ENCODE measurements at regions not wholly inside any gene's neighbourhood (a gene's known extent, or its start where the extent isn't known, plus 50 kb on each side); places are given as distances from the start of the nearest gene placed in this dataset.
"Not testable (repeated sequence)": the region's sequence is repeated elsewhere in the genome, so short reads cannot be mapped to it uniquely, and the experiment has no call there.

- DNase-seq (ENCODE audit: low read depth) = no peak
Measured at GRCh38 chr1:90291431-90292216, 296.7 kb downstream of the ZNF326 start.

GRCh38 chr1:90282811-90283210 is 287.9 kb downstream of the ZNF326 start:
- DNase-seq (ENCODE audit: low read depth) = no peak

DNA sequence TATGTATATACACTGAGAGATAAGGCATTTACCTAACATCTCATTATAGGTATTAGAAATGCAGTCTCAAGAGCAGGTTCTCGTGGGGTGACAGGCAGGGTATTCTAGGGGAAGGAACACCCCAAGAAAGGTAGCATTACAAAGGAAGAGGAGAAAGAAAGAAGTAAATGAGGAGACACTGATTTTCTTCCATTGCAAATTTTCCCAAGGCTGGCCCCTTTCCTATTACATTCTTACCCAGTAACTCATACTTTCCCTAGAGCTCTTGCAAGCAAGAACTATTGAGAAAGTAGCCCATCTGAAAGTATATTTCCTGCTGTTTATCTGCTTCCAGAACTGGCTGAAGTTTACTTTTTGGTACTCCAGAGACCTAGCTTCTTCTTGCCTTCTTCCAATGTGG is 287.0 kb downstream of the ZNF326 start:
- not testable (repeated sequence) for DNase-seq (ENCODE audit: low read depth)

DNA sequence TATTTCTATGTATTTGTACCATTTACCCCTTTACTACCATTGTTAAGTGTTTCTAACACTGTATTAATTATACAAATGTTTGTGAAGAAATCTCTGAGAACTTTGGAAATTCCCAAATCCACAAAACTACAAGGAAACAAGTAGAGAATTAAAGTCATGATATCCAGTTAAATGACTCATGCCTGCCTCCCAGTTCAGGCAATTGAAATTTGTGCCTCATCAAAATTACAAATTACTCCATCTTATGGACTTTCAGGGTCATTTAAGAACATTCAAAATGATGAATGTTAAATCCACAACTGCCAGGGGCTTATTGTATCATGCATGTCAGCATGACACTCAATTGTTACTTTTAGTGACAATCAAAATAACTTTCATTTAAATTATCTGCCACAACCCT is 282.4 kb downstream of the ZNF326 start:
- DNase-seq (ENCODE audit: low read depth) = no peak

GRCh38 chr1:90274376-90274775 is 279.5 kb downstream of the ZNF326 start:
- DNase-seq (ENCODE audit: low read depth) = no peak

- no peak for DNase-seq (ENCODE audit: low read depth)
Measured at GRCh38 chr1:90273241-90273774, 278.4 kb downstream of the ZNF326 start.

DNA sequence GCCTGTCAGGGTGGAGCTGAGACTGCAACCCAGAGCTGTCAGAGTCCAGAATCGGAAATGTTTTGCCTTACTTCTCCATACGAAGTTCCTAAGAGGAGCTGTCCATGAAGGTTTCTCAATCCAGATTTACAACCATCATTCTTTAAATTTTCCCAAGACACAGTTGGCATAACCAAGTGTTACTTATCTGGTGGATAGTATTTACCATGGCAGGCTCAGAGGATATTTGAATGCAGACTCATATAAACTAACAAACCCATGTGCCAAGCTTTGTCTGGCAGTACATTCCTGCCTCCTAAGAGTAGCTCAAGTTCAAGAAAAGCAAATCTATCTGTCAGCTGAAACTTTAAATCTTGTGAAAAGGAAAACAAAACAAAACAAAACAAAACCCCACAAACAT is 267.9 kb downstream of the ZNF326 start:
- no peak for DNase-seq (ENCODE audit: low read depth)

- DNase-seq (ENCODE audit: low read depth) = no peak
Measured at GRCh38 chr1:90262286-90262685, 267.4 kb downstream of the ZNF326 start.

DNA sequence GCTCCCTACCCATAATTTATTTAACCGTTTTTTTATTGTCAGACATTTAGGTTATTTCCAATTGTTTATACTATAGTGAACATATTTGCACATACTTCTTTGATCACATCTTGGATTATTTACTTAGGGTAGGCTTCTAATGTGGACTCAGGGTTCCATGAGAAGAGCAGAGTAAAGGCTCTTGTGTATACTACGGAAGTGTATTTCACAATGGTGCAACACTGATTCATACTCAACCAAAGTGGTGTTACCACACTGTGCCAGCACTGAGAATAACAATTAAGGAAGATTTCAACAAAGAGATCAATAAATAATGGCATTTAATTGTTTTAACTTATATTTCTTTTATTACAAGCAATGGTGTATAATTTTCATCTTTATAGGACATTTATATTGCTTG is 251.2 kb downstream of the ZNF326 start:
- DNase-seq (ENCODE audit: low read depth) = no peak

DNA sequence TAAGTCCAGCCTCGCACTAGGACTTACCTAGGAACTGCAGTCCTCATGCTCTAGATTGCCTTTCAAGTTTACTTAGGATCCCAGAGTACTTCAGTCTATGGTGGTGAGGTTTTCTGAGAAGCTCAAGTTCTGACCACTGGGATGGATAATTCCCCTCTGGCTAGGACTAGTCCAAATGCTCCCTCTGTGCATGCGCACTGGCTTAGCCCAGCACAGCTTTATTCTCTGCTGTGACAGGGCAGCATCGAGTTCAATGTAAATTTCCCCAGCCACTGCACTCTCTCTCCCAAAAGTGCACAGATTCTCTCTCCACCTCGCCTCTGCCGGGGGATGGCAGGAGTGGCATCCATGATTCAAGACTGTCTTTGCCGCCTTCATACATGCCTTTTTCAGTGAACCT is 241.6 kb downstream of the ZNF326 start:
- no peak for DNase-seq (ENCODE audit: low read depth)

DNA sequence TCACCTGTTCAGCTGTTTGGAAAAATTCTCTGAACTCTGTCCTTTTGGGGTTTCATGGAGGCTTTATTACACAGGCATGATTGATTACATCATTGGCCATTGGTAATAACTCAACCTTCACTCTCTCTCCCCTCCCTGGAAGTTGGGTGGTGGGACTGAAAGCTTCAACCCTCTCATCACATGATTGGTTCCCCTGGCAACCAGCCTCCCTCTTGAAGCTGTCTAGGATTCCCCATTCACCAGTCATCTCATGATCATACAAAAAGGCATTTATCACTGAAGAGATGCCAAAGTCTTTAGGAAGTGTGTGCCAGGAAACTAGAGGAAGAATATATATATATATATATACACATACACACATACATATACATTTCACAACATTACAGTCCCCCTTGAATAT is 228.5 kb downstream of the ZNF326 start:
- DNase-seq (ENCODE audit: low read depth) = no peak

DNA sequence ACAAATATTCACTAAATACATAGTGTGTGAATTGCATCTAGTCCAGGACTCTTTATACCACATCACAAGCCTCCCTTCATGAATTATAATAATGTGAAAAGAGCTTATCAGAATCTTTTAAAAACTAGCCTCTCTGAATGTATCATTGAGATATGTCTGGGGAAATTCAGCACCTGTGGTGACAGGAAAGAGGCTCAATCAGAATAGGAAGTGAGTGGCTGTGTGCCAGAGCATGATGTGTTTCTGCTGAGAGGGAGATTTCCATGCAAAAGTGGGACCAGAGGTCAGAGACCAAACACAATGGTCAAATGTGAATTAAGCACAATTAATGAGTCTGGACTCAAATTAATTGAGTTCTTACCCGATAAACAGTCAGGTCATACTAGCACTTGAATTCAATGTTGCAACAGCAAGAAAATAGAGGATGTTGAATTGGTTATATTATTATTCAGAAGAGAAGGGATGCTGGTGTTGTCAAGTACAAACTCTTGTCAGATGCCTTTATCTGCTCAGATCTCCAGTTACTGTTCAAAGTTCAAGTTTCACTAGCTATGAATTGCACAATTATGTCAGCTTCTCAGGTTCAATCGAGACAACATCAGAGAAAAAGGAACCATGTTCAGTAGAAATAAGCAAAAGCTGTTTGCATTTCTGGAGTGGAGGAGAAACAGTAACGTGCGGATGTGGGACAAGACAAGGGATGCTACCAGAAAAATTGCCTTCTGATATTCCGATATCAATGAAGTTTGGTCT is 226.2 kb downstream of the ZNF326 start:
- no peak for DNase-seq (ENCODE audit: low read depth)

DNA sequence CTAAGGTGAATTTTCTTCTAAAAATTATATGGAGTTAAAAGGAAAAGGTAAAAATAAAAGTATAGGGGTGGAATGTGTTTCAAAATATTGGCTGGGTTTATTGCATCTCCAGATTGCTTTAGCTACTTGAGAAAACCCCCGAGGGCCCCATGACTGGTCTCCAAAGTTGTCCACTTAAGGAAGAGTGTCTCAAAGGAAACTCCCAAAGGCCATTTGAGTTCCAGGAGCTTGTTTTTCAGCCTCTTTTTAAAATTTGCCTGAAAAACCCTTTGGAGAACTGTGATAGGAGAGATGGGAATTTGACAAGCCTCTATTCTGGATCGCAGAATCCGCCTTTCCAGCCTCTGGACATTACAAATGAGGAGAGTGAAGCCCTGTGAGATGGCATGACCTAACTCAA is 225.6 kb downstream of the ZNF326 start:
- no peak for DNase-seq (ENCODE audit: low read depth)

GRCh38 chr1:90219166-90219871 is 224.4 kb downstream of the ZNF326 start:
- not testable (repeated sequence) for DNase-seq (ENCODE audit: low read depth)

DNA sequence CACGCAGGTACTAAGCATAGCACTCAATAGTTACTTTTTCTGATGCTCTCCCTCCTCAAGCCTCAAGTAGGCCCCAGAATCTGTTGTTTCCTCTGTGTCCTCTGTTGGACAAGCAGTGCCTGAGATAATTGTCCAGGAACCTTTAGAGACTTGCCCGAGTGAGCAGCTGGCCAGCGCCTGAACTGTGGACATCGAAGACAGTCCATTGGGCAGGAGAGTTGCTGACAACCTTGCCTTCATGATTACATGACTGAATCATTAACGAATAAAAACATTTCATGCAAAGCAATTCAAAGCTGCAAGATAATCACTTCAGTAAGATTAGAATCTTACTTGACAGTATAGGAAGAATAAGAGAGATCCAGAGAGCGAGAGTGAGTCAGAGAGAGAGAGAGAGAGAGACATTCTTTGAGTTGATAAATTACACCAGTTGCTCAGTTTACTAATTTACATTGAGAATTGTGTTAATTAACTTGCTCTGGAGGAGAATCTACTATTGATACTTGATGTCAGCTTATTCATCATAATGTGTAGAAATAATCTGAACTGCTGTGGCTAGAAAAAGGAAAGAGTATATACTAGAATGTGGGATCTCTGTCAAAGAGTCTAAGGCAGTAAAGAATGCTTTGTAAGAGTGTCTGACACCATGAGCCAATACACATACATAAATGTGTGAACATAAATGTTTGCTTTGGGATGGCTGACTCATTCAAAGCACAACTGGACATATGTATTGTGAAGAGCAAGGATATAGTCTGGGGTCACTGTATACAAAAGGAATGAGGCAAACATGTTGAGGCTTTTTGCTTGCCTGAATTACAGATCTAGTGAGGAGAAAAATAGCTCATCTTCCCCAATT is 216.0 kb downstream of the ZNF326 start:
- no peak for DNase-seq (ENCODE audit: low read depth)

DNA sequence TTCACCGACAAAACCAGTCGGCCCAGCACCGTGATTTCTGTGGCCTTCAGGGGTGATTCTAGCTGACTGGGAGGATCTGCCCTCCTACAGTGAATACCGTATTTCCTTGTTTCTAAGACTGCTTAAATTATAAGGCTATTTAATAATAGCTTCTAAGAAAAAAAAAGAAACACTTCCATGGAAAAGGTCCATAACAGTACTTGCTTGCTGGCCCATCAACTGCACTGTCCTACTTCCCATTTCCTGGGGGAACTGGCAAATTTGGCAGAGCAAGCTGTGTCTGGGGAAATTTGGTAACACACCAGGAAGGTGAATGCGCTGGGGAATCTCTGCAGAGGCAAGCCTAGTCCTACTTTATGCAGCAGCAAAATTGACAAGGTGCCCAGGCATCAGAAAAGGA is 214.0 kb downstream of the ZNF326 start:
- DNase-seq (ENCODE audit: low read depth) = no peak

- DNase-seq (ENCODE audit: low read depth) = no peak
Measured at GRCh38 chr1:90206260-90206659, 211.3 kb downstream of the ZNF326 start.

DNA sequence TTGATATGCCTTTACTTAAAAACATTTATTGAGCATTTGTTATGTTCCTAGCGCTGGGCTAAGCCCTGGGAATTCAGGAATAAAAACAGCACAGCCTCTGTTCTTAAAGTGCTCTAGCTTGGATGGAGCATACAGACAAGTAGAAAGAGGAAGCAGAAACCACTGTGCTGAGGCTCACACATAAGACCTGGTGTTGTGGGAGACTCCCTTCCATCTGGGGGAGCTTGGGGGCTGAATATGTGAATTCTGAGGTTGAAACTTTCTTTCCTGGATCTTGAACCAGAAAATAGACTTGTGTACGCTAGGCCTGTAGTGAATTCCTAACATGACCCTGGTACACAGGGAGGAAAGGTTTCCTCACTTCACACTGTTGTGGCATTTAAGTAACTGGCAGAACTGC is 209.9 kb downstream of the ZNF326 start:
- no peak for DNase-seq (ENCODE audit: low read depth)

- no peak for DNase-seq (ENCODE audit: low read depth)
Measured at GRCh38 chr1:90204023-90204590, 209.2 kb downstream of the ZNF326 start.

- DNase-seq (ENCODE audit: low read depth) = no peak
Measured at GRCh38 chr1:90201467-90202358, 206.8 kb downstream of the ZNF326 start.
